Duodenal mucosa (tissue), 2 donors: ENCODE measurements at regions not wholly inside any gene's neighbourhood (a gene's known extent, or its start where the extent isn't known, plus 50 kb on each side); places are given as distances from the start of the nearest gene placed in this dataset.

Source experiments
- H3K27ac ChIP-seq: one replicate; pipeline ENCODE4 v1.7.0; 2013; ENCODE audit warnings: low read depth, low read length
- H3K27me3 ChIP-seq, 2 donors: one replicate each; pipeline ENCODE4 v1.7.0; 2013; ENCODE audit warnings: low read length in 2 of 2, control low read depth in 1 of 2; ENCODE audit not compliant: insufficient read depth in 2 of 2, control insufficient read depth in 1 of 2
- H3K36me3 ChIP-seq, 2 donors: one replicate each; pipeline ENCODE4 v1.7.0; 2013; ENCODE audit warnings: low read length in 2 of 2, control low read depth in 1 of 2; ENCODE audit not compliant: insufficient read depth in 2 of 2, control insufficient read depth in 1 of 2
- H3K4me1 ChIP-seq, 2 donors: one replicate each; pipeline ENCODE4 v1.7.0; 2013; ENCODE audit warnings: low read length in 2 of 2, control low read depth in 1 of 2; ENCODE audit not compliant: insufficient read depth in 2 of 2, control insufficient read depth in 1 of 2
- H3K4me3 ChIP-seq, 2 donors: one replicate each; pipeline ENCODE4 v1.7.0; 2013; ENCODE audit warnings: low read length in 2 of 2, low read depth in 1 of 2
- H3K9ac ChIP-seq, 2 donors: one replicate each; pipeline ENCODE4 v1.7.0; 2013; ENCODE audit warnings: low read length in 2 of 2, low read depth in 1 of 2
- H3K9me3 ChIP-seq, 2 donors: one replicate each; pipeline ENCODE4 v1.7.0; 2013; ENCODE audit warnings: low read length in 2 of 2, control low read depth in 1 of 2; ENCODE audit not compliant: control insufficient read depth in 1 of 2

DNA sequence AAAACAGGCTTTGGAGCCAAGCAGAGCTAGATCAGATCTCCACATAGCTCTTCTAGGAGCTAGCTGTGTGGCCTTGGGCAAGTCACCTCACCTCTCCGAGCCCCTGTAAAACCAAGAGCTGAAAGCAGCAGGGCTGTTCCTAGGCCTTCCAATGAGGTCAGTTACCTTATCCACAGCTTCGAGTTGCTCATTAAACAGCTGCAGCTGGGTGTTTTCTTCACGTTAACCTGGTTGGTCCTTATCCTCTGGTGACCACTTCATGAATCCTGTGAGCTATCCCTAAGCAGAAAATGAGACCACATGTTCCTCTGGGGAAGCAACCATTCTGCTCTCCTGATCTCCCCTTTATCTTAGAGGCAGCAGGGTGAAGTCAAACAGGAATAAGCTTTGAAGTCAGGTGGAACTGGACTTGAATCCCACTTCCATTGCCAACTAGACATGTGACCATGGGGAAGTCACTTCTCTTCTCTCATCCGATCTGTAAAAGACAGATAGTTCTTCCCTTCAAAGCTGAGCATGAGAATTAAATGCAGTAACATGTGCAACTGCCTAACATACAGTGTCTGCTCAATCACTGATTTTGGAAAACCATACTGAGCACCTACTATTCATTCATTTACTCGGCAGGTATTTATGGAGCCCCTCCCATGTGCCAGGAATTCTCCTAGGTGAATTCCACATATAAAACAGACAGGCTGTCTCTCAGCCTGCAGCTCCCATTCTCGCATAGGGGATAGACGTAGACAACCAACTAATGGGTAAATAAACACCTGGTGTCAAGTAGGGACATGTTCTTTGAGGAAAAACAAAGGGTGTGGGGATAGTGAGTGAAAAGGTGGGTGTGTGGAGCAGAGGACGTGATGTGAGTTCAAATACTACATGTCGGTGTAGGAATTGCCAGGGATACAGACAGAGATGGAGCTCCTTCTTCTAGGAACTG lies 111.7 kb upstream of the BOD1 start:
- H3K27me3 ChIP-seq, result no peaks in the 10 kb centered on the region
- no peak overlapping the region for H3K27ac ChIP-seq
- no peak overlapping the region for H3K4me3 ChIP-seq
- no peak overlapping the region for H3K9ac ChIP-seq
- H3K4me1 ChIP-seq, result no peaks in the 10 kb centered on the region
- no peaks in the 10 kb centered on the region for H3K9me3 ChIP-seq
- no peaks in the 10 kb centered on the region for H3K36me3 ChIP-seq

DNA sequence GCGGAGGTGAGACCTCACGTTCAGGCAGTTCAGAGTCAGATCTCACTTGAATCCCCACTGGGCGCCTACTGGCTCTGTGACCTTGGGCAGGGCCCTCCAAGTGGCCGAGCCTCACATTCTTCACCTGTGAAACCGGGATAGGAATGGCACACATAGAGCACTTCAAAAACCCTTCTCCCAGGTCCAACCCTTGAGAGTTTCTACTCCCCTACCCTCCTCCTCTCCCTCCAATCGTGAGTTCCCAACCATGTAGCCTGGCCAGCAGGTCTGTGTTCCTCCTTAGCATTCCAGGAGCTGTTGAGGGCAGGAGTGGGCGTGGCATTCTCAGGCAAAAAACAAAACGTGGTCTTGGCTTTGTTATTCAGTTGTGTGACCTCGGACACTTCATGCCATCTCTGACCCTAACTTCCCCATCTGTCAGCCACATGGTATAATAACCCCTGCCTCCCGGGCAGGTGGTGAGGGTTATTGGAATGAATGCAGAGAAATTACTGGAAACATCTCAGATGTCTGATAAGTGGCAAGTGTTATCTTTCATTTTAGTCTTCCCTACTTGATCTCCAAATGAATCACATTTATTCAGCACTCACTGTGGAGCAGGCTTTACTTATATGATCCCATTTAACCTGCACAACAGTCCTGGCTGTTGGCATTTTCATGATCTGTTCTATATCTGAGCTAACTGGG lies 112.8 kb upstream of the BOD1 start:
- Histone ChIP-seq H3K27ac (no peak overlapping the region), H3K9ac (no peak overlapping the region), H3K27me3 (no peaks in the 10 kb centered on the region), H3K36me3 (no peaks in the 10 kb centered on the region), H3K4me1 (no peaks in the 10 kb centered on the region), H3K4me3 (no peak overlapping the region), H3K9me3 (no peaks in the 10 kb centered on the region)

DNA sequence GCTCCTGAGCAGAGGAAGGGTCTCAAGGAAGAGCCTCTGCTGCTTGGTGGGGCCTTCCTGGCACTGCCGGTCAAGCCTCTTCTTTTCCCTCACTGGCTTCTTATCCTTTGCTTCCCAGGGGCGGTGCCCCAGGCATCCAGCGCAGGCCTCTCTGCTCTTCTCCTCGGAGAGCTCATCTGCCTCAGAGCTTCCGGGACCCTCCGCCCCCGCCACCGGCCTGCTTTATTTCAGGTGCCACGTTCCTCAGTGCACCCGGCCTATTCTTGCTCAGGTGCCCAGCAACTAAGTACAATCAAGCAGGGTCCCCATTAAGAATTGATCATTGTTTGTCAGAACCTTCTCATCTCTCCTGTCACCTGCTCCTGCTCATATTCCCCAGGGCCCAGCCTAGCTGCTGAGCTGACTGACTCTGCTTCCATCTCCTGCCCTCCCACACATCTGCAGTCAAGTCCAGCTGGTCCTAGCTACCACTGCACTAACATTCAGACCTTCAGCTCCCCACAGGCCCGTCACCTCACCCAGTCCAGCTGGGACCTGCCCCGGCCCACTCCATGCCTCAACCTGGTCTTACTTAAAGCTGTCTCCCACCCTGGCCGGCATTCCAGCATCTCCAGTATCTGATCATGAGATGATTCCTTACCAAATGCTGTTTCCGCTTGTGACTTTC lies 114.3 kb upstream of the BOD1 start:
- H3K4me1 ChIP-seq, result peaks cover 0 to 4% of the 10 kb centered on the region in 2 donors
- no peak overlapping the region for H3K4me3 ChIP-seq
- no peak overlapping the region for H3K9ac ChIP-seq
- no peak overlapping the region for H3K27ac ChIP-seq
- no peaks in the 10 kb centered on the region for H3K36me3 ChIP-seq
- no peaks in the 10 kb centered on the region for H3K9me3 ChIP-seq
- H3K27me3 ChIP-seq, result no peaks in the 10 kb centered on the region

DNA sequence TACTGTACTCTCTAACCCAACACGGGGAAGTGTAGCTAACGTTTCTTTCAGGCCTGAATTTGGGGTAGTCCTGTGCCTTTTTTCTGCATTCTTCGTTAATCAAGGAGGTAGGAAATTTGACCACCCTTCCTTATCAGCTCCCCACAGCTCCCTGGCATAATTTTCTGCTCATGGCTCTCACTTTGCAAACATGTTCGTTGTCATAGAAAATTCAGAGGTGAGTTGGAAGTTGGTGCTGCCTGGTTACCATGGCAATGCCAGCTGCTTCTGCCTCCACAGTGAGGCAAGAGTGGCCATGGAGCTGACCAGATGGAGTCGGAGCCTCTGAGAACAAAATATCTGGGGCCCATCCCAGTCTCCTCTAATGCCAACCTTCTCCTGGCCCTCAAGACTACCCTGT lies 116.6 kb upstream of the BOD1 start:
- Histone ChIP-seq H3K27me3 (no peaks in the 10 kb centered on the region), H3K4me3 (no peak overlapping the region), H3K27ac (no peak overlapping the region), H3K9me3 (no peaks in the 10 kb centered on the region), H3K4me1 (peaks cover 5 to 14% of the 10 kb centered on the region in 2 donors), H3K9ac (no peak overlapping the region), H3K36me3 (no peaks in the 10 kb centered on the region)

DNA sequence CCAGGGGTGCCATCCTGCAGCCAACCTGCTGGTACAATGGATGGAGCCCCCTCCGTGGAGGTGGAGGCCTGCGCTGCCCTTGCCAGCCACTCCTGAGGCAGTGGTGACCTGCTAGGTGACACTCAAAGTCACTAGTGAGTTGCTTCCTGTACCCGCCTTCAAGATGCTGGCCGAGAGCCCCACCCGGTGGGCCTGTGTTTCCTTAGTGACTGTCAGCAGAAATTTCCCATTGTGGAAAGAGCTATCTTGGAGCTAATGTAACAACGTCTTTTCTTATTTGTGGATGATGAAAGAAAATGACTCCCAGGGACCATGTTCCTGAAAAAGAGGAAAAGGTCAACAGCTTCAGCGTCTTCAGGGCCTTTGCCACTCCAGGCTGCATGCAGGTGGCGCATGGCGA lies 117.0 kb upstream of the BOD1 start:
- H3K9ac ChIP-seq, result no peak overlapping the region
- peaks cover 5 to 14% of the 10 kb centered on the region in 2 donors for H3K4me1 ChIP-seq
- H3K27me3 ChIP-seq, result no peaks in the 10 kb centered on the region
- no peak overlapping the region for H3K27ac ChIP-seq
- H3K4me3 ChIP-seq, result no peak overlapping the region
- no peaks in the 10 kb centered on the region for H3K36me3 ChIP-seq
- no peaks in the 10 kb centered on the region for H3K9me3 ChIP-seq

DNA sequence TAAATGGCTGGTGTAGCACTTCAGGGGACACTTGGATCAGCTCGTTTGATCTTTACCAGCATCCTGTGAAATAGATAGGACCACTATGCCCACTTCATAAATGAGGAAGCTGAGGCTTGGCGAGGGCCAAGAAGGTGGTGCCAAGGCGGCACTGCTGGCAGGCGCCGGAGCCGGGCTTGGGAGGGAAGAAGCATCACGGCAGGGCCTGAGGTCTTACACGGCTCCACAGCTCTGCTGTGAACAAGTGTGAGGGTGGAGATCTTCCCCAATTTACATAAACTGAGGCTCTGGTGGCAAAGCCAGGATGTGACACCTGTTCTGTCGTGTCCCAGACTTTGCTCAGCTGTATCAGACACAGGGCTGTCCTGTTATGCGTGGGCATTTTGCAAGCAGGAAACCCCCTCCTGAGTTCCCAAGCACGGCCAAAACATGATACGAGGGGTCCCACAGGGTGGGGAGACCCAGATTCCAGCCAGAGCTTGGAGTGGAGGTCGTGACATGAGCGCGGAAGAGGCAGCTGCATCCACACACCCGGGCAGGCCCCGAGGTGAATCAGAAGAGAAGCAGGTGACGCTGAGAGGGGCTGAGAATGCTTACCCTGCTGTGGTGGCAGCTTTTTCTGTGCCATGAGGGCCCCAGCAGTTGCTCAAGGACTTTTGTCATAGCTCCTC lies 117.5 kb upstream of the BOD1 start:
- Histone ChIP-seq H3K4me1 (peaks cover 5 to 14% of the 10 kb centered on the region in 2 donors), H3K36me3 (no peaks in the 10 kb centered on the region), H3K4me3 (no peak overlapping the region), H3K9me3 (no peaks in the 10 kb centered on the region), H3K27ac (no peak overlapping the region), H3K27me3 (no peaks in the 10 kb centered on the region), H3K9ac (no peak overlapping the region)

DNA sequence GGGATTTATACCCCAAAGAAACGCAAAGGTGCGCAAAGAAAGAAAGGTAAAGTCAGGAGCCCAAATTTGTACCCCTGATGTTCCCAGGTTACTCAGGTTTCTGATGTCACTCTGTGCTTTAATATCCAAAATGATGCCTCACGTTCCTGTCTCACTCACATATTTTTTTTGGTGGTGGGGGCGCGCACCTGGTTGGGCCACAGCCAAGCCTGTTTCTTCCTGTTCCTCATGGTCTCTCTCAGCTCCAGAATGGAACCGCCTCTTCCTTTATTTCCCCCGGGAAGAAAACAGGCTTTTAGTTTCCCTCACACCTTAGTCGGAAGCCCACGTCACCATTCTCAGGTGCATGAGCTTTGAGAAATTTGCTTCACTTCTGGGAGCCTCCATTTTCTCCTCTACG lies 118.3 kb upstream of the BOD1 start:
- Histone ChIP-seq H3K9me3 (no peaks in the 10 kb centered on the region), H3K36me3 (no peaks in the 10 kb centered on the region), H3K4me3 (no peak overlapping the region), H3K27me3 (no peaks in the 10 kb centered on the region), H3K4me1 (peaks cover 5 to 14% of the 10 kb centered on the region in 2 donors), H3K27ac (no peak overlapping the region), H3K9ac (no peak overlapping the region)

DNA sequence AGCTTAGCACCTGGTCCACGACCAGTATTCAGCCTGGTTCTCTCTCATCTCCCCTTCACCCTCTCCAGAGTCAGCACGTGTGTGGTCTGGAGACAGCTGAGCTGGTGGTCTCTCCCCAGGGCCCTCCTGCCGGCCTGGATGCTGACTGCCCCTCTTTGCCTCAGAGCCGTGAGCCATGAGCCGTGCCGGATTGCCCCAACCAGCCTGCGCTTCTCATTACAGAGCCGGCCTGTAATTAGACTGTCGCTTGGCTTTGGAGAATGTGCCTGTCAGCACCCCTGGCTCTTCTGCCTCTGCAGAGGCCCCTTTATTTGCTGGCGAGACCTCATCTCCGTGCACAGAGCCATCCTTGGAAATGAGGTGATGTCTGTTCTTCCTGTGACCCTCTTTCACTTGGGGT lies 118.7 kb upstream of the BOD1 start:
- Histone ChIP-seq H3K9ac (no peak overlapping the region), H3K4me1 (peaks cover 5 to 14% of the 10 kb centered on the region in 2 donors), H3K27ac (no peak overlapping the region), H3K36me3 (no peaks in the 10 kb centered on the region), H3K27me3 (no peaks in the 10 kb centered on the region), H3K4me3 (no peak overlapping the region), H3K9me3 (no peaks in the 10 kb centered on the region)

DNA sequence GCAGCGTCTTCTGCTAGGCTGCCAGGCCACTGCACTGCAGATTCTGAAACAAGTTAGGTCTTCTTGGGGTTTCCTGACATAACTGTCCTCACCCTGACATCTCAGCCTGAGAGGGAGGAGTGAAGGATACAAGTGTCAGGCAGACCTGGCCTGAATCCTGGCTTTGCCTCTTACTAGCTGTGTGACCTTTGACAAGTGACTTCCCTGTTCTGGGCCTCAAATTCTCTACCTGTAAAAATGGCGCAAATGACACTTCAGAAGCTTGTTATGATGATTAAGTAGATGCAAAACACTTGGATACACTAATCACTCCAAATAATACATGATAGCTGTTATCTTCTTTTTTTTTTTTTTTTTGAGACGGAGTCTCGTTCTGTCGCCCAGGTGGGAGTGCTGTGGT lies 119.2 kb upstream of the BOD1 start:
- no peak overlapping the region for H3K27ac ChIP-seq
- H3K9me3 ChIP-seq, result no peaks in the 10 kb centered on the region
- H3K27me3 ChIP-seq, result no peaks in the 10 kb centered on the region
- peaks cover 5 to 14% of the 10 kb centered on the region in 2 donors for H3K4me1 ChIP-seq
- no peak overlapping the region for H3K4me3 ChIP-seq
- H3K9ac ChIP-seq, result no peak overlapping the region
- H3K36me3 ChIP-seq, result no peaks in the 10 kb centered on the region
